Panc1 (cell line): ENCODE measurements at regions not wholly inside any gene's neighbourhood (a gene's known extent, or its start where the extent isn't known, plus 50 kb on each side); places are given as distances from the start of the nearest gene placed in this dataset.
A peak's percentile ranks its signal among the peaks of the same experiment; 100 is the strongest.

ENCODE experiments used
- ATAC-seq: fragments of 200-7000 bp; cut with Tn5 transposase; 2 replicates; pipeline ENCODE4 v1.9.1; 2020; ENCODE audit warnings: mild to moderate bottlenecking, moderate library complexity
- BruUV-seq: library from RNA; stranded (reverse); fragments of 400-500 nt; replicated peaks from 2 replicates; lab custom pipeline; 2021; lab: Mats Ljungman, UMichigan
- CTCF ChIA-PET: fragments of 300-600 bp; sonication (Branson Sonifier 250); formaldehyde crosslinking; loops from one replicate; lab custom pipeline; 2022; ENCODE audit warnings: antibody characterized with exemption; lab: Charles Lee
- POLR2A ChIA-PET: fragments of 300-600 bp; sonication (Branson Sonifier 250); formaldehyde crosslinking; loops from one replicate; lab custom pipeline; 2022; ENCODE audit warnings: antibody characterized with exemption; lab: Charles Lee
- DNase-seq: peaks from one replicate; pipeline ENCODE4 v3.0.0-alpha.2; 2010; ENCODE audit warnings: low read depth, low spot score
- H3K27ac ChIP-seq: 2 replicates; pipeline ENCODE4 v1.5.1; 2011; ENCODE audit warnings: mild to moderate bottlenecking, low read length, inconsistent platforms
- H3K27me3 ChIP-seq: fragments of 200-500 bp; sonication (Bioruptor generic); 2 replicates; pipeline ENCODE4 v1.6.0; 2014; ENCODE audit warnings: low read length, inconsistent platforms; ENCODE audit not compliant: control insufficient read depth, insufficient read depth
- H3K36me3 ChIP-seq: fragments of 200-500 bp; sonication (Bioruptor generic); 2 replicates; pipeline ENCODE4 v1.5.1; 2014; ENCODE audit warnings: inconsistent platforms, mild to moderate bottlenecking, low read length, moderate library complexity; ENCODE audit not compliant: control insufficient read depth, insufficient read depth
- H3K4me1 ChIP-seq: 2 replicates; pipeline ENCODE4 v1.5.1; 2011; ENCODE audit warnings: inconsistent platforms, mild to moderate bottlenecking, low read length, moderate library complexity; ENCODE audit not compliant: control insufficient read depth, insufficient read depth
- H3K4me3 ChIP-seq, 2 experiments: 2 replicates each; pipeline ENCODE4 v1.5.1; 2011 to 2012; ENCODE audit warnings: low read depth in 2 of 2, low read length in 2 of 2, mild to moderate bottlenecking in 2 of 2, inconsistent platforms in 1 of 2, moderate library complexity in 1 of 2
- H3K9me3 ChIP-seq: fragments of 200-500 bp; sonication (Bioruptor generic); 2 replicates; pipeline ENCODE4 v1.5.1; 2014; ENCODE audit warnings: low read depth, mild to moderate bottlenecking, inconsistent platforms, low read length, moderate library complexity; ENCODE audit not compliant: control insufficient read depth, insufficient read depth
- POLR2AphosphoS5 ChIP-seq: IDR thresholded peaks from 2 replicates; pipeline ENCODE4 v1.6.1; 2012; ENCODE audit warnings: mild to moderate bottlenecking, low read depth, low read length, moderate library complexity
- SIN3A ChIP-seq: IDR thresholded peaks from 2 replicates; pipeline ENCODE4 v1.6.1; 2012; ENCODE audit warnings: low read depth, mild to moderate bottlenecking, low read length, moderate library complexity, borderline replicate concordance; ENCODE audit not compliant: insufficient read depth
- TCF7L2 ChIP-seq: IDR thresholded peaks from 2 replicates; pipeline ENCODE4 v1.6.1; 2011; ENCODE audit warnings: mild to moderate bottlenecking, low read depth, low read length, inconsistent platforms
- in situ Hi-C: cut with HindIII; loops from 2 replicates; pipeline ENCODE4 v1.10.0; 2016; ENCODE audit warnings: low sequenced_read_pairs, low pct_unique_long_range_greater_than_20kb
- intact Hi-C: fragments of 100-400 bp; cut with micrococcal nuclease; formaldehyde crosslinking; loops from one replicate; pipeline ENCODE4 v1.10.0; 2022; ENCODE audit not compliant: unreplicated experiment
- TF ChIP-seq, protein P1 (sequence below), 2 experiments: IDR thresholded peaks; 2 replicates each; pipeline ENCODE4 v1.6.1; 2011 to 2012; ENCODE audit warnings: low read depth in 2 of 2, control low read depth in 1 of 2, low read length in 1 of 2, mild to moderate bottlenecking in 1 of 2, moderate library complexity in 1 of 2; ENCODE audit not compliant: insufficient read depth in 1 of 2
- TF ChIP-seq, protein P2 (sequence below): fragments of 450-650 bp; IDR thresholded peaks from 2 replicates; pipeline ENCODE4 v1.5.1; 2017; ENCODE audit warnings: mild to moderate bottlenecking

DNA sequence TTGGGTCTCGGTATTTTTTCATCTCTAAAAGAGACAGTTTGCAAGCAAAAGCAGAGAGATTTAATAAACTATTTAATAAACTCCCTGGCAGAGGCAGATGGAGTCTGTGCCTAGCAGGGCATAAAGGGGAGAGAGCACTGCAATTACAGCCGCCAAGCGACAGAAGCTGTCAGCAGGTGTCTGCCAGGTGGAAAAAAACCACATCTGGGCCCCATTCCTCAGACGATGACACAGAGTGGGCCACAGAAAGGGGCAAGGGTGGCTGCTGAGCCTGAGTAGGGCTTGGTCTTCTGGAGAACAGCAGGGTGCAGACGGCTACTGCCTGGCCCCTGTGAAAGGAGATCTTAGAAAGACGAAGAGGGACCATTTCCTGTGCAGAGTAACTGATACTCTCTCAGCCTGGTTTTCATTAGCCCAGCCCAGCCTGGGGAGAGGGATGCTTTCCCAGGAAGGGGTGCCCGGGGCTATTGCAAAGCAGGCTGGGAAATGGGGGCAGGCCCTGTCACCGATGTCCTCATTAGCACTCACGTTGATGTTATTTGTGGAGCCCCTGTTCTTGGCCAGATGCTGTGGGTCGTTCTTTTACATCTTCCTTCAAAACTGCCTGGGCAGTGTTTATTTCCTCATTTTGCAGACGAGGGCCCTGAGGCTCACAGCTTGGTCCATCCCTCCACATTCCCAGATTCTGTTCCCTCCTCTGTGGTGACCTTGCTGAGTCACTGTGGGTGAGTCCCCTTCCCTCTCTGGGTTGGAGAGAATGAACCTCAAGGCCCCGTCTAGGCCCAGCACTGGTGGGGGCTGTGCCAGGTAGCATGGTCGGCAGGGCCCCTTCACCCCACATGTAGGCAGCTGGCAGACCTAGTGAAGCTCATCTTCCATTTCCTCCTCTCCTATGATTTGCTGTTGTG lies 472.7 kb downstream of the PTPRU start:
- in situ Hi-C loops (no loop called here), intact Hi-C loops (loop anchor here (10.0 kb wide), 1 partner anchor 474 kb away; the partner anchor contains the start of genes MECR and PTPRU)
- Histone ChIP-seq H3K27me3 (no peaks in the 10 kb centered on the region), H3K4me1 (peaks cover 22% of the 10 kb centered on the region), H3K9me3 (no peaks in the 10 kb centered on the region), H3K36me3 (no peaks in the 10 kb centered on the region), H3K4me3 (peak overlapping the region in 1 of 2 experiments; percentile 14; a peak in 1 of 4 replicates), H3K27ac (peak overlapping the region; percentile 77)
- peak; percentile 82 for ATAC-seq
- no peak for TF ChIP-seq TCF7L2
- TF ChIP-seq POLR2AphosphoS5: no peak
- no peak for TF ChIP-seq SIN3A
- TF ChIP-seq, protein P1, sequence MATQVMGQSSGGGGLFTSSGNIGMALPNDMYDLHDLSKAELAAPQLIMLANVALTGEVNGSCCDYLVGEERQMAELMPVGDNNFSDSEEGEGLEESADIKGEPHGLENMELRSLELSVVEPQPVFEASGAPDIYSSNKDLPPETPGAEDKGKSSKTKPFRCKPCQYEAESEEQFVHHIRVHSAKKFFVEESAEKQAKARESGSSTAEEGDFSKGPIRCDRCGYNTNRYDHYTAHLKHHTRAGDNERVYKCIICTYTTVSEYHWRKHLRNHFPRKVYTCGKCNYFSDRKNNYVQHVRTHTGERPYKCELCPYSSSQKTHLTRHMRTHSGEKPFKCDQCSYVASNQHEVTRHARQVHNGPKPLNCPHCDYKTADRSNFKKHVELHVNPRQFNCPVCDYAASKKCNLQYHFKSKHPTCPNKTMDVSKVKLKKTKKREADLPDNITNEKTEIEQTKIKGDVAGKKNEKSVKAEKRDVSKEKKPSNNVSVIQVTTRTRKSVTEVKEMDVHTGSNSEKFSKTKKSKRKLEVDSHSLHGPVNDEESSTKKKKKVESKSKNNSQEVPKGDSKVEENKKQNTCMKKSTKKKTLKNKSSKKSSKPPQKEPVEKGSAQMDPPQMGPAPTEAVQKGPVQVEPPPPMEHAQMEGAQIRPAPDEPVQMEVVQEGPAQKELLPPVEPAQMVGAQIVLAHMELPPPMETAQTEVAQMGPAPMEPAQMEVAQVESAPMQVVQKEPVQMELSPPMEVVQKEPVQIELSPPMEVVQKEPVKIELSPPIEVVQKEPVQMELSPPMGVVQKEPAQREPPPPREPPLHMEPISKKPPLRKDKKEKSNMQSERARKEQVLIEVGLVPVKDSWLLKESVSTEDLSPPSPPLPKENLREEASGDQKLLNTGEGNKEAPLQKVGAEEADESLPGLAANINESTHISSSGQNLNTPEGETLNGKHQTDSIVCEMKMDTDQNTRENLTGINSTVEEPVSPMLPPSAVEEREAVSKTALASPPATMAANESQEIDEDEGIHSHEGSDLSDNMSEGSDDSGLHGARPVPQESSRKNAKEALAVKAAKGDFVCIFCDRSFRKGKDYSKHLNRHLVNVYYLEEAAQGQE (IDR thresholded peaks at IDR 0.05; ENCODE audit: insufficient read depth in 1 of 2, low read depth in 2 of 2, low read length in 1 of 2): no peak
- TF ChIP-seq, protein P2, sequence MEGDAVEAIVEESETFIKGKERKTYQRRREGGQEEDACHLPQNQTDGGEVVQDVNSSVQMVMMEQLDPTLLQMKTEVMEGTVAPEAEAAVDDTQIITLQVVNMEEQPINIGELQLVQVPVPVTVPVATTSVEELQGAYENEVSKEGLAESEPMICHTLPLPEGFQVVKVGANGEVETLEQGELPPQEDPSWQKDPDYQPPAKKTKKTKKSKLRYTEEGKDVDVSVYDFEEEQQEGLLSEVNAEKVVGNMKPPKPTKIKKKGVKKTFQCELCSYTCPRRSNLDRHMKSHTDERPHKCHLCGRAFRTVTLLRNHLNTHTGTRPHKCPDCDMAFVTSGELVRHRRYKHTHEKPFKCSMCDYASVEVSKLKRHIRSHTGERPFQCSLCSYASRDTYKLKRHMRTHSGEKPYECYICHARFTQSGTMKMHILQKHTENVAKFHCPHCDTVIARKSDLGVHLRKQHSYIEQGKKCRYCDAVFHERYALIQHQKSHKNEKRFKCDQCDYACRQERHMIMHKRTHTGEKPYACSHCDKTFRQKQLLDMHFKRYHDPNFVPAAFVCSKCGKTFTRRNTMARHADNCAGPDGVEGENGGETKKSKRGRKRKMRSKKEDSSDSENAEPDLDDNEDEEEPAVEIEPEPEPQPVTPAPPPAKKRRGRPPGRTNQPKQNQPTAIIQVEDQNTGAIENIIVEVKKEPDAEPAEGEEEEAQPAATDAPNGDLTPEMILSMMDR: no peak
- BruUV-seq: no TSS peak
- ChIA-PET CTCF (interaction anchor here (0.5 kb wide), 1 partner anchor 46 kb away, joined by 3 read pairs; no protein-coding TSS in a partner anchor), POLR2A (no interaction called here)
- DNase-seq: peak; percentile 77

DNA sequence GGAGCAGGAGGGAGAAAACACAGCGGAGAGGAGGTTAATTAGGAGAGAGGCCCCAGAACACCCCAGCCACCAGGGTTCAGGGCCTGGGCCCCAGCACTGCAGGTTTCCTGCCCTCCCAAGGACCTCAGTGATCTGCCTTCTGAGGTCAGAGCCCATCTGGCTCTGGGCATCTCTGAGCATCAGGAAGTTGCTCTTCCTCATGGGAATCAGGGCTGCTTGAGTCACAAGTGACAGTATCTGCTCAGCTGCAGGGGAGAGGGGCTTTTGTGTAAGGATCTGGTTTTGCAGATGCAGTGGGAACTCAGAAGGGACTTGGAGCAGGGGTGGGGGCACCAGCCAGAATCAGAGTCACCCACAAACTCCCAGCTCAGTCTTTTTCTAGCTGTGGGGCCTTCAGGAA lies 472.1 kb downstream of the PTPRU start:
- Histone ChIP-seq H3K36me3 (no peaks in the 10 kb centered on the region), H3K9me3 (no peaks in the 10 kb centered on the region), H3K4me1 (peaks cover 22% of the 10 kb centered on the region), H3K4me3 (no peak overlapping the region), H3K27ac (peak overlapping the region; percentile 77), H3K27me3 (no peaks in the 10 kb centered on the region)
- POLR2A ChIA-PET: no interaction called here
- no TSS peak for BruUV-seq
- intact Hi-C loops: loop anchor here (10.0 kb wide), 1 partner anchor 474 kb away; the partner anchor contains the start of genes MECR and PTPRU
- no peak for TF ChIP-seq POLR2AphosphoS5
- TF ChIP-seq, protein P1 (IDR thresholded peaks at IDR 0.05; ENCODE audit: insufficient read depth in 1 of 2, low read depth in 2 of 2, low read length in 1 of 2): no peak
- TF ChIP-seq, protein P2: no peak
- TF ChIP-seq TCF7L2: no peak
- no peak for TF ChIP-seq SIN3A
- ATAC-seq: no peak
- no peak for DNase-seq
- in situ Hi-C loops: no loop called here
- CTCF ChIA-PET: interaction anchor here (0.5 to 0.6 kb wide), 3 partner anchors 45 to 322 kb away, joined by 3 read pairs; no protein-coding TSS in a partner anchor
